DMS153 (cell line): ENCODE measurements at regions not wholly inside any gene's neighbourhood (a gene's known extent, or its start where the extent isn't known, plus 50 kb on each side); places are given as distances from the start of the nearest gene placed in this dataset.
"Not testable (repeated sequence)": the region's sequence is repeated elsewhere in the genome, so short reads cannot be mapped to it uniquely, and the experiment has no call there.

Experiments used
- DNase-seq: peaks from one replicate; lab custom pipeline; 2025; lab: John Stamatoyannopoulos, UW

DNA sequence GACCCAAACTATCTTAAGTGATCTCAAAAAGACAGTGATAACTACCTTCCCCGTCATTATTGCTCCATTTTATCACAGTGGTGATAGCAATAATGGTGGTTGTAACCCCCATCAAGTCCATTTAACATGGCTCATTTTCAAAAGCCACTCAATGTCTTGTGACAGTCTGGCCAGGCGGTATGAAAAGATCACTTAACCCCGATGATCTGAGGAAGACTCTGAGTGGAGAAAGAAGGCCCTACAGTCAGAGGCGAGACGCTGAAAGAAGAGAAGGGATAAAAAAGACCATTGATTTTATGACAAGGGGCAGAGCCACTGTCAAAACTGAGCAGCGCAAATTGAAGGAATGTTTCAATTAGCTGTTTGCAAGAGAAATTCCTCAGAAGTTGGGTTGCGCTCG is 417.2 kb upstream of the PBX1 start:
- DNase-seq, result no peak

DNA sequence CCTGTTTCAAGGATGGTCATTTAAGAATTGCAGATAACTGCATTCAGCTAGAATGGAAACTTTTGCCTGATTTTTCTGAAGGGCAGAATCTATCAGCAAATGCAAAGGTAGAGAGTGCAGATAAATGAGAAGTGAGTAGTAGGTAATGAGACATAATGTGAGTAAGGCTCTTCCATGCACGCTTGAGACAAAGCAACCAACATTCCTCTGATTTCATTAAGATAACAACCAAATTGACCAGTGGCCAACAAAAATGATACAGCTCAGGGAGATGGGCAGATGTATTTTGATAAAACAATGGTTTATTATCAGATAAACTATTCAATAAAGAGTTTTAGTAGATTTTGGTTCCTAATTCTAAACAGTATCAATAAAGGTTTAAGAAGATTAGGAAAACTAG is 404.4 kb upstream of the PBX1 start:
- no peak for DNase-seq

DNA sequence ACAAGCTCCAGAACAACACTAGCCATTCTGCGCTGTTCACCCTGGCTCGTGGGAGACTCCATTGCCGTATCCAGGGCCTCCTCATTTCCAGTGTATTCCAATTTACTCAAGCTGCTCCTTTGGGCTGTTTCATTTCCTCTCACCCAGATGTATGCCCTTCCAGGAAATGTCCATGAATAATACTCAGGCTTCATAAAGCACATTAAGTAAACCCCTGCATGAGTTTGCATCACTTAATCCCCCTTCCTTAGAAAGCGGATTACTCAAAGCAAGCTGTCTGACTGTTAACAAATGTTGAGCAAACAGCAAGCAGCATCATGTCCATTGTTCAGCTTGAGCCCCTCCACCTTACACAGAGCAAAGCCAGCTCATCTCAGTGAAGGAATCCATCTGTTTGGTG is 403.6 kb upstream of the PBX1 start:
- DNase-seq, result no peak

DNA sequence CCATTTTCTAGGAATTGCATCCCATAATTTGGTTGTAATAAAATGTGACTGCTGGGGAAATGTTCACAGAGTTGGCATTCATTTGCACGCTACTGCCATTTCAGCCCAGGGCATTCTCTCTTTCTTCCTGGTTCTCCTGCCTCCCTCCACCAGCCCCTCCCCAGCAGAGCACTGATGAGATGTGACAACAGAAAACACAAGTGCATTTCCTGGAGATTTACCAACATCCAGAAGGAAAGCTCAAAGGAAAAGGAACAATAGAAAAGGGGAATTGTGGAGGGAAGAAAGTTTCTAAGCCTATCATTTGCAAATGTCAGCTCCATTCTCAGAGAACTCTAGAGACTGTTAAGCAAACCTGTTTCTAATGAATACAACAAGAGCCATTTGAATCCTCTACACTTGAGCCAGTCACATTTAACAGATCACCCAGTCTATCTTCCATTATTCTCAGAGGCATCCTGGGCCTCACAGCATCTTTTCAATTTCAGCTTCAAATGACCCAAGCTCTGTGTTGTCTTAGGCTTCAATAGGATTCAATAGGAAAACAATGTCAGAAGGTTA is 395.6 kb upstream of the PBX1 start:
- no peak for DNase-seq

DNA sequence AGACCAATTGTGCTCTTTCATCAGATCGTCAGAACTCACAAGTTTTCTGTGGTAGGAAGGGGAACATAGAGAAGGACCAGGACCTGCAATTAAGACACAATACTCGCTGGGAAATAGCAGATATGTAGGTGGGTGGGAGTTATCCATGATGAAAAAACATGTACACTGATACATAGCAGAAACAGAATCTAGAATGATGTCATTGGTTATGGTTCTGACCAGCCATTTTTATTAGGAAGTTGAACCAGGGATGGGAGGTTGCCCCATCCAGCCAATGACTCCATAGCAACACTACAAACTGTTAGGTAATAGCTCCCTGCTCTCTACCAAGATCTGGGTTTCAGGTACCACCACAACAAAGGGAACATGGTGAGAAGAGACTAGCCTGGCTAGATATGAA is 393.5 kb upstream of the PBX1 start:
- DNase-seq, result no peak

DNA sequence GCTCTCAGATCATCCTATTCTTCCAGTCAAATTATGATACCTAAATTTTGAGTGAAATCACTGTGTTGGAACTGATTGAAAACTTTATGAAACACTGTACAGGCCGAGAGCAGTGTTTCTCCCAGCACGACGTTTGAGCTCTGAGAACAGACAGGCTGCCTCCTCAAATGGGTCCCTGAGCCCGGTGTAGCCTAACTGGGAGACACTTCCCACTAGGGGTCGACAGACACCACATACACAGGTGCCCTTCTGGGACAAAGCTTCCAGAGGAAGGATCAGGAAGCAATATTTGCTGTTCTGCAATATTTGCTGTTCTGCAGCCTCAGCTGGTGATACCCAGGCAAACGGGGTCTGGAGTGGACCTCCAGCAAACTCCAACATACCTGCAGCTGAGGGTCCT is 392.5 kb upstream of the PBX1 start:
- DNase-seq, result not testable (repeated sequence)

DNA sequence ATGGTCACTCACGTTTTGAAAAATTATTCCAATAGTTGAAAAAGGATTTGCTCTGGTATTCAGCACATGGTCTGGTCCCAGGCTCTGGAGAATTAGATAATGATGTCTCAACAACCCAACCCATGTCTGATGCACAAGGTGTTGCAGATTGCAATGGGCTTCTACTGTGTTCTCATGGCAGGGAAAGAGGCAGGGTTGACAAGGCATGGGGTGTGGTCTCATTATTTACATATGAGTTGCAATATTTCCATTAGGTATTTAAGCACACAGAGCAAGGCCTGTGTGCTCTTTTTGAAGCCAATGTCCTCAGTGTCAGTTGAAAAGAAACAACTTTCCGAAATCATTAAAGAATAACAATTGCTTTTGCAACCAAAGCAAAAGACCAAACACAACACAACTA is 381.9 kb upstream of the PBX1 start:
- no peak for DNase-seq

DNA sequence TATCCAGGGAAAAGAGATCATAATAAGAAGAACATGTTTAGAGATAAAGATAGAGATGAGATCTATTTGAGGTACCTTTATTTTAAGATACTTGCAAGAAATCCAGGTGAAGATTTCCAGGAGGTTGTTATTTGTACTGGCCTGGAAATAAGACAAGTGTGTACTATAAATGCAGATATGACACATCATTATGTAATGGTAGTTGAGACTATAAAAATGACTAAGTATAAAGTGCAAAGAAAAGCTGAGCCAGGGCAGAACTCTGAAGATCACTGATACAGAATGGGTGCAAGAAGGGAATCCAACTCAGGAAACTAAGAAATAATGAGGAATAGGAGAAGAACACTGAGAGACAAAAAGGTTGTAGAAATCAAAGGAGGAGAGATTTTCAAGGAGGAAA is 378.2 kb upstream of the PBX1 start:
- DNase-seq, result no peak

DNA sequence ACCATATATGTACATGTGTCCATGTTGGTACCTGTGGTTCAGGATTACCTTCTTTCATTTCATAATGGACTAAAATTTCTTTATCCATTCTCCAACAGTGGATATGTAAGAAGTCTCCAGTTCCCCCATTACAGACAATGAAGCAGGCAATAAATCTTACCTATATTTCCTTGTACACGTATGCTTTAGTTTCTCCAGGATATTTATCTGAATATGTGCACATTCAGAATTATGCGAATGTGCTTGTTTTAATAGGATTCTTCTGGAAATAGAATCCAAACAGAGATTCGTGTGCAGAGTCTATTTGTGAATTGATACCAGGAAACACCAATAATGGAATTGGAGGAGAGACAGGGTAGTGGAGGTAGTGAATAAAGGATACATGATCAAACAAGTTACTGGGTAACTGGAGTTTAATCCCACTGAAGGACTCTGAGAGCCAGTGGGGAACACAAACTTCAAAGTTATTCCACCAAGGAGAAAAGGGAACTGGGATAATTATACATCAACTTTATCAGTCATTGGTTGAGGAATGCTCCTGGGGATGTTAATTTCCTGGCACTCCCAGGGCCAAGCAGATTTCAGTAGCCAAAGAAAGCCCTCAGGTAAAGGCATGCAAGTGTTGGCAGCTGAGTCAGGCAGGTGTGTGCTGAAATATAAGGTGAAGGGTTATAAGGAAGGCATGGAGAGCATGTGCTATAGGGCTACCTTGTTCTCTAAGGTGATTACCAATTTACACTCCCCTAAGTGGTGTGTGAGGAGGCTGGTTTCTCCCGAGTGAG is 374.9 kb upstream of the PBX1 start:
- no peak for DNase-seq

DNA sequence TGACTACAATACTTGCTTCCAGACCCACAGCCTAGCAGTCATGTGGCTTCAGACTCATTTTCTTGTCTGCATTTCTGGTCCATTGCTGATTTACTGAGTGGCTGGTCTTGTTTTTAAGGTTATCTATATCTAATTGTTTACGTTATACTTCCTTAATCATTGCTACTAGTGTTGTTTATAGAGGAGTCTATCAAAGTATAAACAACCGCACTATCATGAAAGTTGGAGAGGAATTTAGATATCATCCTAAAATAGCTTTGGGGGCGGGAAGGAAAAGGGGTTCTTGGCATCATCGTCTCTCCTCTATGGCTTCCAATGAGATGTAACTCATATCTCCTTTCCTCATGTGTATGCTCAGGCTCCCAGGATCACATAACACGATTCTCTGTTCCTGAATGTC is 372.1 kb upstream of the PBX1 start:
- no peak for DNase-seq

DNA sequence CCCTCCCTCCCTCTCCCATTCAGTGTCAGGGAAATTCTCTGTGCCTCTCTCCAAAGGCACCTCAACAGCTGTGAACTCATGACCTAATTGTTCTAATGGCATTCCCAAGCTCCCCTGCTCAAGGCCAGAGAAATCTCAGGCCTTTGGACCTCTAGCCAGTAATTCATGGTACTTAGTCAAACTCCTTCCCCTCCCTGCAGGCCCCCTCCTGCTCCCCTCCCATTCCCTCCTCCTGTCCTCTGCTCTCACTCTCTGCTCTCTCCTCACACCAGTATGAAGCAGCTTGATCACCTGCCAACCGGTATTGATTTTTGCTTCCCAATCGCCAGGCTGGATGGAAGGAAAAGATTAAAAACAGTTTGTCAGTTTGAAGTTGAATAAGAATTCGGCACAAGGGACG is 370.5 kb upstream of the PBX1 start:
- DNase-seq, result no peak

DNA sequence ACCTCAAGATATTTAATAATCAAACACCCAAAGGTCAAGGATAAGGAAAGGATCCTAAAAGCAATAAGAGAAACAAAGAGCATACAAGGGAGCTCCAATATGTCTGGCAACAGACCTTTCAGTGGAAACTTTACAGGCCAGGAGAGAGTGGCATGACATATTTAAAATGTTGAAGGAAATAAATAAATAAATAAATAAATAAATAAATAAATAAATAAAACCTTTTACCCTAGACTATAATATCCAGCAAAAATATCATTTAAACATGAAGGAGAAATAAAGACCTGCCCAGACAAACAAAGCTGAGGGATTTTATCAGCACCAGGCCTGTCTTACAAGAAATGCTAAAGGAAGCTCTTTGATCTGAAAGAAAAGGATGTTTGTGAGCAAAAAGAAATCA is 367.8 kb upstream of the PBX1 start:
- DNase-seq, result no peak

DNA sequence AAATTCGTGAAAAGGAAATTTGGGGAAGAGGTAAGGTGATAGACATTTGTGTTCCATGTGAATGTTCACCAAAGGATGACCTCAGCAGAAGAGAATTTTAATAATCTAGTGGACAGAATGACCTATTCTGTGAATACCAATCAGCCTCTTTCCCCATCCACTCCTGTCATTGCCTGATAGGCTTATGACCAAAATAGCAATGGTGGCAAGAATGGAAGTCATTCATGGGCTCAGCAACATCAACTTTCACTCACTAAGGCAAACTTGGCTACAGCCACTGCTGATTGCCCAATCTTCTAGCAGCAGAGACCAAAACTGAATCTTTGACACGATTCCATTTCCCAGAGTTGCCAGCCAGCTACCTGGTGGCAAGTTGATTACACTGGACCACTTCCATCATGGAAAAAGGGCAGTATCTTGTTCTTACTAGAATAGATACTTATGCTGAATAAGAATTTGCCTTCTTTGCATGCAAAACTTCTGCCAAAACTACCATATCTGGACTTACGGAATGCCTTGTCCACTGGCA is 348.7 kb upstream of the PBX1 start:
- DNase-seq, result no peak

DNA sequence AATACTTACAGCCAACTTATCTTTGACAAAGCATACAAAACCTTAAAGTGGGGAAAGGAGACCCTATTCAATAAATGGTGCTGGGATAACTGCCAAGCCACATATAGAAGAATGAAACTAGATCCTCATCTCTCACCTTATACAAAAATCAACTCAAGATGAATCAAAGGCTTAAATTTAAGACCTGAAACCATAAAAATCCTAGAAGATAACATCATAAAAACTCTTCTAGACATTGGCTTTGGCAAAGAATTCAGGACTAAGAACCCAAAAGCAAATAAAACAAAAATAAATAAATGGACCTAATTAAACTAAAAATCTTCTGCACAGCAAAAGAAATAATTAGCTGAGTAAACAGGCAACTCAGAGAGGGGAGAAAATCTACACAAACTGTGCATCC is 335.6 kb upstream of the PBX1 start:
- peak; percentile 31 for DNase-seq

DNA sequence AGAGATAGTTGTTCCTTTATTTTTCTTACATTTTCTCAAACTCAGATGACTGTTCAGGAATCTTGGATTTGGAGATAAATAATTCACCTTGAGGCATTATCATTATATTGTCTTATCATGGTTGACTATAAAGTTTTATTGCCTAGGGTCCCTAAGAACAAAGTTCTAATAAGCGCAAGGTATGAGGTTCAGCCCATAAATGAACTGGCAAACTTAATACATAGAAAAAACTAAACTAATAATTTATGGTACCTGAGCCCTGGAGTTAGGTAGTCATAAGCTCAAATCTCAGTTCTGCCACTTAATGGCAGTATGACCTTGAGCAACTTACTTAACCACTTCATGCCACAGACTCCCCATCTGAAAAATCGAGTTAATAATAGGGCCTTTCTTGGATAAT is 334.0 kb upstream of the PBX1 start:
- no peak for DNase-seq

DNA sequence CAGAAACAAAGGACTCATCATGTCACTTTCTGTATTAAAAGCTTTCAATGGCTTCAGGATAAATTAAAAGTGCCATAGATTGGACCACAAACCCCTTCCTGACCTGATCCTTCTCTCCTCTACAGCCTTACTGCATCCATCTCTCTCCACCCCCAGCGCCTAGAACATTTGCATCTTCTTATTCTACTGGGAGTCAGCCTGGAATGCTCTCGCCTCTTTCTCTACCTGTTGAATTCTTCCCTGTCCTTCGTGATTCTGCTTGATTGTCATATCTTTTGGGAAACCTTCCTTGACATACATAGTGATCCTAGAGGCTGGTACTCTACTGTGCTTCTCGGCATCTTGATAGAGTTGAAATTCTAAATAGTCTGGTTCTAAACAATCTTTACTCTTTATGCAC is 332.0 kb upstream of the PBX1 start:
- DNase-seq, result no peak

DNA sequence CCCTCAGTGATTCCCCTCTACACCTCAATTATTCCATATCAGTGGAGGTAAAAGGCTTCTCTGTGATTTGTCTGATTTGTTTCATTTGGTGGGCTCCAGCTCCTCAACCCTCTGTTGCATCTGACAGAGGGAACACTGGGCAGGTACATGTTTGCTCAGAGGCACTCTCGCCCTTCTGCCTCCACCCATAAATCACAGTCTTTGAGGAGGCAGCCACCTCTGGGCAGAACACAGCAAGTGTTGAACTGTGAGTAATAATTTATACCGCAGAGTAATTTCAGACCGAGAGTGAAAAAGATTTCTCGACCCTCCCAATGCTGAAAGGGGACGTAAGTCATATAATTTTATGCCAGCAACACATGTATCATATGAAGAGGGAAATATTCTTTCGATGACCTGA is 330.1 kb upstream of the PBX1 start:
- no peak for DNase-seq

DNA sequence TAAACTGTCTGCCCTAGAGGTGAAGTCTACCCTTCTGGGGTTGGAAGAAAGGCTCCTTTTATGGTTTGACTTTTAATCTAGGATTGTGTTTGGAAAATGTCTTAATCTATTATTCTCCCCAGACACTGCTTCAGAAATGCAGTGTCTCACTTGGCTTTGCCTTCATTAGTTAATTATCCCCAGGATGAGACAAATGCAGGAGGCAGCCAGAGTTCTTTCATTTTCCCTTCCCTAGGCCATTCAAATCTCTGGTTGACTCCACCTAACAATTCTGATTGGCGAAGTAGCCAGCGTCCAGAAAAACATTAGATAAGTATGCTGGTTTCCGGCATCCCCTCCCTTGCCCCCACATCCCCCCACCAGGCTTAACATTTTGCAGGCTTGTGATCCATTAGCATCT is 325.8 kb upstream of the PBX1 start:
- DNase-seq, result no peak

DNA sequence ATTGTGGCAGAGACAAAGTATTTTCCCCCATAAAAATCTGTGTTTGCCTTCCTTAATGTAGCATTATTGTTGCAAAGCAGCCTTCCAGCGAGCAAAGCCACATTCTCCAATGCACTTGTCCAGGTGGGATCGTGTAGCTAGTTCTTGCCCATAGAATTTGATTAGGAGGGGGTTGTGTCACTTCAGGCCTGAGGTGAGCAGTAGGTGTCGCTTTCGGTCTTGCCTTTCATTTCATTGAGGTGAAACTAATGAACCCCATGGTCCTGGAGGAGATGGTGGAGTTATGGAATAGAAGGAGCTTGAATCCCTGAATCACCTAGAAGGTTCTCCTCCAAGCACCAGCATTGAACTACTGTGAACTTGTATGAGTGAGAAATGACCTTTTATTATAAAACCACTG is 318.9 kb upstream of the PBX1 start:
- no peak for DNase-seq

DNA sequence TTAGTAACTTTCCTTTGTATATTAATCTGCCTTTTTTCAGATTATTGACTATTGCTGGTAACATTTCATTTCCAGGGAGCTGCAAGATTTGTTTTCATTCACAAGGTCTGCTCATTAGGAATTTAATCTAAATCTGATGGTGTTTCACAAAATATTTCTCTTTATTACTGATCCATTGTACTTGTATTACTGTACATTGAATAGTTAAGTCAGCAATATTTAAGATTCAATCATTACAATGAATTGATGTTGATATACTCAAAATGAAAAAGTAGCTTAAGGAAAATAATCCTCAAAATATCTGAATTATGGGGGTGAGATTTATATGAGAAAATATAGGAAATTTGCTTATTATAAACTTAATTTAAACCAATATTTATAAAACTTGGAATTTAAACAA is 308.6 kb upstream of the PBX1 start:
- DNase-seq, result no peak

DNA sequence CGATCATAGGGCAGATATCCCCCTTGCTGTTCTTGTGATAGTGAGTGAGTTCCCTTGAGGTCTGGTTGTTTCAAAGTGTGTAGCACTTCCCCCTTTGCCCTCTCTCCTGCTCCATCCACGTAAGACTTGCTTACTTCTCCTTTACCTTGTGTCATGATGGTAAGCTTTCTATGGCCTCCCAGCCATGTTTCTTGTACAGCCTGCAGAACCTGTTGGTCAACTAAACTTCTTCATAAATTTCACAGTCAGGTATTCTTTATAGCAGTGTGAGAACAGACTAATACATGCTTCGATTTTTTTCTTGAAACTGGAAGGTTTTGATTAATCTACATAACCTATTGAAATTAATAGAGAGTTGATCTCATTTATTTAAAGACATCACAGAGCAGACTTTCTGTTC is 302.5 kb upstream of the PBX1 start:
- no peak for DNase-seq

DNA sequence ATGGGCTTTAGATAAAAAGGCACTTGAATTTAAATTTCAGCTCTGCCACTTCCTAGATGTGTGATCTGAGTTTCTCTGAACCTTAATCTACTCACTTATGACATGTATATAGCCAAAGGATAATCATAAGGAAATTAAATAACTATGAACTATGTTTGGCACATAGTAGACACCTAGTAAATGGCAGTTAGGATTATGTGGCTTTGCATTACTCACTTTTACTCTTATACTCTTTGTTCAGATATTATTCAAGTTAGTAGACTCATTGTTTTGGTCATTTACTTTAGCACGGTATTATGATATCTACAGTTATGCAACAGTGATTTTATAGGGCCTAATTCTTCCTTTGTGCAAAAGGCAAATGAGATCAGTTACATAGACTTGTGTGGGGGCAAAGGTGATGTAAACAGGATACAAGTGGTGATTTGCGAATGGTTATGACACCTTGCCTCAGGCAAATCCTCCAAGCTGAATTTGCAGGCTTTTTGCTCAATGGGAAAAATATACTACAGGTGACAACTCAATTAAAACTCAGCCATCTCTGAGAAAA is 297.2 kb upstream of the PBX1 start:
- no peak for DNase-seq

DNA sequence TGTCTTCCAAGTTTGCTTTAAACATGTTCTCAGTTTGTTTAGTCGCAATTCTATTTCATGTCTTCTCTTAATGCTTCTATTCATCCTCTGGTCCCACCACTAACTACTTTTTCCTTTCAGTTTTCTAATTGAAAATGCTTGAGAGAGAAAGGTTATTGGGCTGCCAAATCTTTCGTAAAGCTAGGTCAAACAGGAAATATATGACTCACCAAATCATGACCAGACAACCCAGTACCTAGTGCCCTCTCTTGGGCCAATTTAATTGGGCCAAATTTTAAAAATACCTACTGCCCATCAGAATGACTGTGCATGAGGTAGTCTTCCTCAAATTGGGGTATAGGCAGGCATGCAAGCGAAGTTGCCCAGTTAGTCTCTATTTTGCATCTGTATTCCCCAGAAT is 295.4 kb upstream of the PBX1 start:
- DNase-seq, result no peak

DNA sequence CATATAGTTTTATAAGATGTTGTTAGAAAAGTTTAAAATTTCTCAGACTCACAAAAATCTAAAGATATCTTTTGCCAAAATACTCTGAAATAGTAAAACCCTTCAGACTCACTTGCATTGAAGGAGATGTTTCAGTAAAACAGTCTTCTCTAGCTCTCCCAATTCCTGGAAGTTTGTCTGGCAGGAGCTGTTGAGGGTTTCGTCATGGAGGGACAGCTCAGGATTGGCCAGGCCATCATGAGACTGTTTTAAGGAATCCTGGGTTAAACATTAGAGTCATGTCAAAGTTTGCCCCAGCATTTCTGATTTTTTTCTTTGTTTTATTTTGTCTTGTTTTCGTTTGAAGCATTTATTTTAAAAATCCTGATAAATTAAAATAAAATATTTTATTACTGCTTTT is 293.8 kb upstream of the PBX1 start:
- no peak for DNase-seq
